H9 (cell line): ENCODE measurements at regions not wholly inside any gene's neighbourhood (a gene's known extent, or its start where the extent isn't known, plus 50 kb on each side); places are given as distances from the start of the nearest gene placed in this dataset.

Experiments
- DNase-seq: peaks from one replicate; pipeline ENCODE4 v3.0.0-alpha.2; 2017
- H2AFZ ChIP-seq: one replicate; pipeline ENCODE4 v1.6.1; 2013; ENCODE audit warnings: mild to moderate bottlenecking, low read length, control low read depth, moderate library complexity
- H2AK5ac ChIP-seq: 2 replicates; pipeline ENCODE4 v1.6.1; 2013; ENCODE audit warnings: low read length, control low read depth, mixed read lengths; ENCODE audit not compliant: insufficient read length
- H2BK120ac ChIP-seq: one replicate; pipeline ENCODE4 v1.6.1; 2013; ENCODE audit warnings: low read depth, mild to moderate bottlenecking, low read length, control low read depth, inconsistent platforms; ENCODE audit not compliant: poor library complexity, severe bottlenecking
- H2BK12ac ChIP-seq: 2 replicates; pipeline ENCODE4 v1.6.1; 2013; ENCODE audit warnings: low read length, control low read depth, mixed read lengths, low read depth; ENCODE audit not compliant: insufficient read length
- H2BK15ac ChIP-seq: 2 replicates; pipeline ENCODE4 v1.6.1; 2013; ENCODE audit warnings: low read depth, low read length, control low read depth
- H2BK20ac ChIP-seq: one replicate; pipeline ENCODE4 v1.6.1; 2013; ENCODE audit warnings: low read depth, mild to moderate bottlenecking, low read length, control low read depth, inconsistent platforms; ENCODE audit not compliant: poor library complexity, severe bottlenecking
- H2BK5ac ChIP-seq: 2 replicates; pipeline ENCODE4 v1.6.1; 2013; ENCODE audit warnings: low read length, control low read depth, mixed read lengths; ENCODE audit not compliant: insufficient read length
- H3K14ac ChIP-seq: 2 replicates; pipeline ENCODE4 v1.6.1; 2013; ENCODE audit warnings: low read length, control low read depth; ENCODE audit not compliant: insufficient read depth
- H3K18ac ChIP-seq: 2 replicates; pipeline ENCODE4 v1.6.1; 2013; ENCODE audit warnings: low read depth, mild to moderate bottlenecking, mixed read lengths, low read length, control low read depth; ENCODE audit not compliant: insufficient read length
- H3K23ac ChIP-seq: 2 replicates; pipeline ENCODE4 v1.6.1; 2013; ENCODE audit warnings: low read length, control low read depth, mixed read lengths, low read depth; ENCODE audit not compliant: insufficient read length
- H3K23me2 ChIP-seq: 2 replicates; pipeline ENCODE4 v1.6.1; 2013; ENCODE audit warnings: low read depth, mild to moderate bottlenecking, mixed read lengths, low read length, control low read depth; ENCODE audit not compliant: insufficient read length, poor library complexity, severe bottlenecking
- H3K27ac ChIP-seq: 2 replicates; pipeline ENCODE4 v1.5.1; 2013; ENCODE audit warnings: low read length, control low read depth, mixed read lengths, low read depth; ENCODE audit not compliant: insufficient read length
- H3K27me3 ChIP-seq: 2 replicates; pipeline ENCODE4 v1.6.1; 2013; ENCODE audit warnings: low read length, control low read depth, inconsistent platforms; ENCODE audit not compliant: insufficient read depth
- H3K4ac ChIP-seq: 2 replicates; pipeline ENCODE4 v1.6.1; 2013; ENCODE audit warnings: low read depth, mild to moderate bottlenecking, control low read depth, inconsistent platforms, low read length, moderate library complexity
- H3K4me1 ChIP-seq: 2 replicates; pipeline ENCODE4 v1.6.1; 2013; ENCODE audit warnings: low read length, control low read depth, inconsistent platforms; ENCODE audit not compliant: insufficient read depth
- H3K4me2 ChIP-seq: 2 replicates; pipeline ENCODE4 v1.6.1; 2013; ENCODE audit warnings: low read length, control low read depth, mixed read lengths; ENCODE audit not compliant: insufficient read length, insufficient read depth
- H3K56ac ChIP-seq: 2 replicates; pipeline ENCODE4 v1.6.1; 2013; ENCODE audit warnings: low read depth, mild to moderate bottlenecking, mixed read lengths, low read length, control low read depth; ENCODE audit not compliant: insufficient read length
- H3K79me1 ChIP-seq: 2 replicates; pipeline ENCODE4 v1.6.1; 2013; ENCODE audit warnings: low read depth, mild to moderate bottlenecking, moderate library complexity, low read length, control low read depth, inconsistent platforms; ENCODE audit not compliant: insufficient read depth, poor library complexity, severe bottlenecking
- H3K79me2 ChIP-seq: 2 replicates; pipeline ENCODE4 v1.6.1; 2013; ENCODE audit warnings: low read length, control low read depth, inconsistent platforms; ENCODE audit not compliant: insufficient read depth
- H3K9ac ChIP-seq: 2 replicates; pipeline ENCODE4 v1.6.1; 2013; ENCODE audit warnings: low read length, control low read depth, mixed read lengths; ENCODE audit not compliant: insufficient read length; ENCODE audit errors: extremely low read depth
- H3K9me3 ChIP-seq: one replicate; pipeline ENCODE4 v1.6.1; 2013; ENCODE audit warnings: low read depth, low read length, inconsistent platforms; ENCODE audit not compliant: control insufficient read depth
- H3T11ph ChIP-seq: one replicate; pipeline ENCODE4 v1.6.1; 2013; ENCODE audit warnings: mild to moderate bottlenecking, low read length, control low read depth, inconsistent platforms
- H4K20me1 ChIP-seq: one replicate; pipeline ENCODE4 v1.6.1; 2013; ENCODE audit not compliant: control insufficient read depth, insufficient read length, insufficient read depth
- H4K5ac ChIP-seq: 2 replicates; pipeline ENCODE4 v1.6.1; 2013; ENCODE audit warnings: low read depth, mild to moderate bottlenecking, mixed read lengths, low read length, control low read depth; ENCODE audit not compliant: insufficient read length
- H4K8ac ChIP-seq: replicated peaks from 2 replicates; pipeline ENCODE4 v1.6.1; 2013; ENCODE audit warnings: low read length, control low read depth, mixed read lengths, low read depth; ENCODE audit not compliant: insufficient read length
- H4K91ac ChIP-seq: 2 replicates; pipeline ENCODE4 v1.6.1; 2013; ENCODE audit warnings: low read depth, mild to moderate bottlenecking, moderate library complexity, mixed read lengths, low read length, control low read depth; ENCODE audit not compliant: insufficient read length
- H3K27ac Mint-ChIP-seq, 3 experiments: 2 replicates in 2 of 3; 3 replicates in 1 of 3; pipeline ENCODE4 v1.8.0; 2020 to 2021; ENCODE audit warnings: mixed read lengths in 3 of 3, mild to moderate bottlenecking in 1 of 3, moderate library complexity in 1 of 3
- H3K27me3 Mint-ChIP-seq: 2 replicates; pipeline ENCODE4 v1.8.0; 2021; ENCODE audit warnings: low read depth, mild to moderate bottlenecking, moderate library complexity, mixed read lengths
- H3K36me3 Mint-ChIP-seq, 3 experiments: 2 replicates in 2 of 3; 3 replicates in 1 of 3; pipeline ENCODE4 v1.8.0; 2020 to 2021; ENCODE audit warnings: low read depth in 3 of 3, mixed read lengths in 3 of 3; ENCODE audit not compliant: insufficient read depth in 1 of 3
- H3K4me1 Mint-ChIP-seq, 2 experiments: 2 replicates each; pipeline ENCODE4 v1.8.0; 2020; ENCODE audit warnings: mixed read lengths in 2 of 2
- H3K4me3 Mint-ChIP-seq, 2 experiments: 2 replicates in 1 of 2; 3 replicates in 1 of 2; pipeline ENCODE4 v1.8.0; 2020 to 2021; ENCODE audit warnings: mild to moderate bottlenecking in 2 of 2, mixed read lengths in 2 of 2, moderate library complexity in 1 of 2
- H3K9me3 Mint-ChIP-seq, 2 experiments: 2 replicates in 1 of 2; 3 replicates in 1 of 2; pipeline ENCODE4 v1.8.0; 2020; ENCODE audit warnings: mild to moderate bottlenecking in 2 of 2, mixed read lengths in 2 of 2, moderate library complexity in 1 of 2
- CTCF ChIP-seq: fragments of 200-600 bp; sonication (generic); conservative IDR thresholded peaks from 3 replicates; pipeline ENCODE4 v1.8.0; 2021; ENCODE audit warnings: antibody characterized with exemption, mild to moderate bottlenecking
- WGBS: extraction: QIAGEN DNeasy Blood & Tissue Kit; methylation state at CpG from one replicate; pipeline ENCODE4 v1.1.7; 2013; ENCODE audit warnings: missing lambda C conversion rate, low lambda C conversion rate, mixed read lengths; ENCODE audit not compliant: insufficient read length; ENCODE audit errors: extremely low coverage; 5-methylcytosine and 5-hydroxymethylcytosine counted together

- H3K9ac ChIP-seq: no peak overlapping the region
- H3K4me2 ChIP-seq: no peak overlapping the region
- H3K27me3 ChIP-seq: no peaks in the 10 kb centered on the region
- no peaks in the 10 kb centered on the region for H3K23me2 ChIP-seq
- H3K4me1 ChIP-seq: peaks cover 3% of the 10 kb centered on the region; the same call in 1 of the 2 replicates
- H3K4me1 Mint-ChIP-seq: peaks cover 40 to 54% of the 10 kb centered on the region in 2 experiments
- no peaks in the 10 kb centered on the region for H3K79me2 ChIP-seq
- H4K91ac ChIP-seq: no peak overlapping the region
- no peaks in the 10 kb centered on the region for H3K79me1 ChIP-seq
- no peak overlapping the region for H2BK5ac ChIP-seq
- no peak overlapping the region for H2BK12ac ChIP-seq
- H2BK120ac ChIP-seq: no peak overlapping the region
- peaks cover 3% of the 10 kb centered on the region; the same call in 1 of the 2 replicates for H3K27me3 Mint-ChIP-seq
- H2AK5ac ChIP-seq: no peak overlapping the region
- H3K9me3 Mint-ChIP-seq: no peaks in the 10 kb centered on the region
- H3K36me3 Mint-ChIP-seq: no peaks in the 10 kb centered on the region
- no peak for TF ChIP-seq CTCF
- no peak overlapping the region for H3K14ac ChIP-seq
- no peaks in the 10 kb centered on the region for H3K9me3 ChIP-seq
- no peak overlapping the region for H3K56ac ChIP-seq
- no peak overlapping the region; a peak in 1 of 7 replicates for H3K27ac Mint-ChIP-seq
- no peak overlapping the region for H3K27ac ChIP-seq
- H3K23ac ChIP-seq: no peak overlapping the region
- H3K18ac ChIP-seq: no peak overlapping the region
- no peak overlapping the region for H2BK15ac ChIP-seq
- H4K8ac ChIP-seq: no peak overlapping the region
- no peak overlapping the region for H2BK20ac ChIP-seq
- H4K5ac ChIP-seq: no peak overlapping the region
- no peak overlapping the region for H3K4ac ChIP-seq
- H4K20me1 ChIP-seq: no peaks in the 10 kb centered on the region
- DNase-seq: no peak
- WGBS: no CpG with 5 or more reads among the region's 2 CpGs
- no peak overlapping the region for H3K4me3 Mint-ChIP-seq
- no peak overlapping the region for H2AFZ ChIP-seq
- H3T11ph ChIP-seq: no peak overlapping the region
Measured at GRCh38 chr16:16937576-16937975, 533.2 kb downstream of the XYLT1 start.
